ENCODE measurements at regions not wholly inside any gene's neighbourhood (a gene's known extent, or its start where the extent isn't known, plus 50 kb on each side); places are given as distances from the start of the nearest gene placed in this dataset.

DNA sequence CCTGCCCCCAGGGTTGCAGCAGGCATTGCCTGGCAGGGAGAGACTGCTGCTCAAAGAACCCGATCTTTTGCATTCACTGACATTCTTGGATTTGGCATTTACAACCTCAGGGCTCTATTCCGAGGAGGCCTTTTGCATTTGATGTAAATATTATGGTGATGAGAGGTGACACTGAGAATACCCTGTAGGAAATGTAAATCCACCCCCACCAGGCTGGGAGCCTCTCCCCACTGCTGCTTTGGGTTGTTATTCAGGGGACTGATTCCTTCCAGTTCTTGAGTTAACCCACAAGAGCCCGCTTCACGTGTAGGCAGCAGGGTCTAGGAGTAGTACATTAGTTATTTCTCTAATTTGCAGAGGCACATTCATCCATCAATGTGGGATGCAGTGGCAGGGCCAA, 55.5 kb upstream of the ARAP3 start:
- Histone ChIP-seq H2BK15ac (ENCODE audit: low read depth, poor library complexity, severe bottlenecking) (no peak overlapping the region), H3K9ac (ENCODE audit: low read length) (no peak overlapping the region), H3K4me1 (ENCODE audit: control insufficient read depth, insufficient read depth, low read depth, low read length) (no peaks in the 10 kb centered on the region), H3K9me3 (ENCODE audit: control insufficient read depth, low read length) (no peaks in the 10 kb centered on the region), H3K4me3 (ENCODE audit: insufficient read depth in 1 of 2, low read depth in 1 of 2, low read length in 2 of 2) (no peak overlapping the region), H3K4me2 (ENCODE audit: low read length, poor library complexity, severe bottlenecking) (no peak overlapping the region), H3K18ac (ENCODE audit: low read depth in 1 of 2, low read length in 2 of 2) (no peak overlapping the region), H3K79me1 (replicated peaks; ENCODE audit: low read length, poor library complexity, severe bottlenecking) (no peaks in the 10 kb centered on the region), H3K27ac (ENCODE audit: low read length, poor library complexity, severe bottlenecking) (no peak overlapping the region), H4K8ac (ENCODE audit: low read length) (no peak overlapping the region), H3K23ac (ENCODE audit: low read length in 2 of 2) (no peak overlapping the region), H2AFZ (ENCODE audit: low read depth, low read length) (no peak overlapping the region), H3K14ac (ENCODE audit: low read length in 2 of 2) (no peak overlapping the region), H2AK5ac (ENCODE audit: low read length, severe bottlenecking) (no peak overlapping the region), H3K27me3 (ENCODE audit: control insufficient read depth in 1 of 2, insufficient read depth in 1 of 2, low read length in 2 of 2) (peaks cover 53 to 80% of the 10 kb centered on the region in 2 experiments), H2BK5ac (ENCODE audit: low read depth, low read length, poor library complexity, severe bottlenecking) (no peak overlapping the region), H3K4ac (ENCODE audit: low read depth in 1 of 2, low read length in 2 of 2) (no peak overlapping the region), H2BK120ac (ENCODE audit: low read depth, low read length) (no peak overlapping the region), H2BK12ac (ENCODE audit: low read length in 2 of 2) (no peak overlapping the region), H3K36me3 (ENCODE audit: control insufficient read depth in 1 of 2, insufficient read depth in 2 of 2, low read depth in 1 of 2, low read length in 2 of 2) (no peaks in the 10 kb centered on the region), H4K91ac (ENCODE audit: low read length) (no peak overlapping the region)
- WGBS = 47% methylated on average over 4 of the region's 4 CpGs
- DNase-seq = no peak

DNA sequence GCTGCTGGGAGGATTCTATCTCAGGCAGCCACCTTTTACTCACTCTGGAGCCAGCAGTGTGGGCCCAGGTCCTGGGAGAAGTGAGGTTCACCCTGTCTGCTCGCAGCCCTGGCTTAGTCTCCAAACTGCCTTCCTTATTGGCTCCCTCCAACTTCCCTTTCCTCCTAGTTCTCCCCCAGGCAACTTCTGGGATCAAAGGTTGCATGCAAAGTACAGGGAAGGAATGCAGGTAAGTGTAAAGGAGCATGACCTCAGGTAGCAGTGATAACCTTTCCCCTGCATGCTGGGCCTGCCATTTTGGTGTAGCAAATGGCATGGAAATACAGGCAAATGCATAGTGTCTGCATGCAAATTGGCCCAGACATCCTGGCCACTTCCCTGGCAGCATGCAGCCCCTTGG, 53.8 kb upstream of the ARAP3 start:
- no peak overlapping the region for H2BK120ac ChIP-seq (ENCODE audit: low read depth, low read length)
- no peak overlapping the region for H4K8ac ChIP-seq (ENCODE audit: low read length)
- no peak overlapping the region for H4K91ac ChIP-seq (ENCODE audit: low read length)
- H3K4me2 ChIP-seq (ENCODE audit: low read length, poor library complexity, severe bottlenecking) = no peak overlapping the region
- no peak overlapping the region for H2AK5ac ChIP-seq (ENCODE audit: low read length, severe bottlenecking)
- H3K9me3 ChIP-seq (ENCODE audit: control insufficient read depth, low read length) = no peaks in the 10 kb centered on the region
- no peak overlapping the region for H2BK5ac ChIP-seq (ENCODE audit: low read depth, low read length, poor library complexity, severe bottlenecking)
- H2AFZ ChIP-seq (ENCODE audit: low read depth, low read length) = no peak overlapping the region
- no peaks in the 10 kb centered on the region for H3K4me1 ChIP-seq (ENCODE audit: control insufficient read depth, insufficient read depth, low read depth, low read length)
- no peak overlapping the region for H3K4ac ChIP-seq (ENCODE audit: low read depth in 1 of 2, low read length in 2 of 2)
- H2BK12ac ChIP-seq (ENCODE audit: low read length in 2 of 2) = no peak overlapping the region
- no peaks in the 10 kb centered on the region for H3K79me1 ChIP-seq (replicated peaks; ENCODE audit: low read length, poor library complexity, severe bottlenecking)
- no peak for DNase-seq
- H3K9ac ChIP-seq (ENCODE audit: low read length) = no peak overlapping the region
- no peak overlapping the region for H3K4me3 ChIP-seq (ENCODE audit: insufficient read depth in 1 of 2, low read depth in 1 of 2, low read length in 2 of 2)
- peaks cover 49 to 80% of the 10 kb centered on the region in 2 experiments for H3K27me3 ChIP-seq (ENCODE audit: control insufficient read depth in 1 of 2, insufficient read depth in 1 of 2, low read length in 2 of 2)
- no peak overlapping the region for H3K23ac ChIP-seq (ENCODE audit: low read length in 2 of 2)
- H3K18ac ChIP-seq (ENCODE audit: low read depth in 1 of 2, low read length in 2 of 2) = no peak overlapping the region
- 29% methylated on average over 1 of the region's 1 CpG for WGBS
- H3K27ac ChIP-seq (ENCODE audit: low read length, poor library complexity, severe bottlenecking) = no peak overlapping the region
- H2BK15ac ChIP-seq (ENCODE audit: low read depth, poor library complexity, severe bottlenecking) = no peak overlapping the region
- H3K36me3 ChIP-seq (ENCODE audit: control insufficient read depth in 1 of 2, insufficient read depth in 2 of 2, low read depth in 1 of 2, low read length in 2 of 2) = no peaks in the 10 kb centered on the region
- no peak overlapping the region for H3K14ac ChIP-seq (ENCODE audit: low read length in 2 of 2)

DNA sequence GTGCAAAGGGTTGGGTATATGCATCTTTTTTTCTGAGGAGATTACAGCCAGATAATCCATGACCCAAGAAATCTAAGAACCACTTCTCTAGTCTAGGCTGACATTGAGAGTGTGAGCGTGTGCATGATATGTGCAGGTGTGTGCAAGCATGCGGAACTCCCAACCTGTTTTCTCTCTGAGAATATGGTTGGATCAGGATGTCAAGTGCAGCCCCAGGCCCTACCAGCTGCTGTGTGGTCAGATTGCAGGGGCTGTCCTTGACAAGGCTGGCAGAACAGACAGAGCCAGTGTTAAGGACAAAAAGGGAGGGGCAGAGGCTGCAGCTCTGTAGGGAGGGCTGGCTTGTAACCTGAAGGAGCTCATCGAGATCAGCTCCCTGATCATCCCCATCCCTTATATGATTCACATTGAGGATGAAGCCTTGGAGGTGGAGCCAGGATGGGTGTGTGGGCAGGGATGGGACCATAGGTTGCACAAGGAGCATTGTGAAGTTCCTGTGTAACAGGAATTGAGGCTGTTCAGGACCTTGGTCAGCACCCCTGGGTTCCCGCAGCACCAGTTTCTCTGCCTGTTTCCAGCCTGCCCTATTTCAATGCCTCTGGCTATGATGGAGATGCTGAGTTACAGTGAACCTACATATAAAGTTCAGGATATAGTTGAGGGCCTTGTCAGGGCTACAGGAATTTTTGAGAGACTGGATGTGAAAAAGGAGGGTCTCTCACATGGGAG, 52.6 kb upstream of the ARAP3 start:
- H3K14ac ChIP-seq (ENCODE audit: low read length in 2 of 2) = no peak overlapping the region
- H2BK5ac ChIP-seq (ENCODE audit: low read depth, low read length, poor library complexity, severe bottlenecking) = no peak overlapping the region
- WGBS = 62% methylated on average over 3 of the region's 4 CpGs
- no peak overlapping the region for H4K91ac ChIP-seq (ENCODE audit: low read length)
- H3K79me1 ChIP-seq (replicated peaks; ENCODE audit: low read length, poor library complexity, severe bottlenecking) = no peaks in the 10 kb centered on the region
- H3K36me3 ChIP-seq (ENCODE audit: control insufficient read depth in 1 of 2, insufficient read depth in 2 of 2, low read depth in 1 of 2, low read length in 2 of 2) = no peaks in the 10 kb centered on the region
- H3K4me2 ChIP-seq (ENCODE audit: low read length, poor library complexity, severe bottlenecking) = no peak overlapping the region
- H3K23ac ChIP-seq (ENCODE audit: low read length in 2 of 2) = no peak overlapping the region
- H3K4ac ChIP-seq (ENCODE audit: low read depth in 1 of 2, low read length in 2 of 2) = no peak overlapping the region
- no peak overlapping the region for H3K4me3 ChIP-seq (ENCODE audit: insufficient read depth in 1 of 2, low read depth in 1 of 2, low read length in 2 of 2)
- no peaks in the 10 kb centered on the region for H3K4me1 ChIP-seq (ENCODE audit: control insufficient read depth, insufficient read depth, low read depth, low read length)
- no peak overlapping the region for H2BK12ac ChIP-seq (ENCODE audit: low read length in 2 of 2)
- peak; percentile 65 for DNase-seq
- H3K9me3 ChIP-seq (ENCODE audit: control insufficient read depth, low read length) = no peaks in the 10 kb centered on the region
- no peak overlapping the region for H3K9ac ChIP-seq (ENCODE audit: low read length)
- peaks cover 57 to 87% of the 10 kb centered on the region in 2 experiments for H3K27me3 ChIP-seq (ENCODE audit: control insufficient read depth in 1 of 2, insufficient read depth in 1 of 2, low read length in 2 of 2)
- H2AFZ ChIP-seq (ENCODE audit: low read depth, low read length) = no peak overlapping the region
- no peak overlapping the region for H2BK120ac ChIP-seq (ENCODE audit: low read depth, low read length)
- no peak overlapping the region for H2AK5ac ChIP-seq (ENCODE audit: low read length, severe bottlenecking)
- no peak overlapping the region for H4K8ac ChIP-seq (ENCODE audit: low read length)
- no peak overlapping the region for H3K27ac ChIP-seq (ENCODE audit: low read length, poor library complexity, severe bottlenecking)
- H2BK15ac ChIP-seq (ENCODE audit: low read depth, poor library complexity, severe bottlenecking) = no peak overlapping the region
- H3K18ac ChIP-seq (ENCODE audit: low read depth in 1 of 2, low read length in 2 of 2) = no peak overlapping the region

DNA sequence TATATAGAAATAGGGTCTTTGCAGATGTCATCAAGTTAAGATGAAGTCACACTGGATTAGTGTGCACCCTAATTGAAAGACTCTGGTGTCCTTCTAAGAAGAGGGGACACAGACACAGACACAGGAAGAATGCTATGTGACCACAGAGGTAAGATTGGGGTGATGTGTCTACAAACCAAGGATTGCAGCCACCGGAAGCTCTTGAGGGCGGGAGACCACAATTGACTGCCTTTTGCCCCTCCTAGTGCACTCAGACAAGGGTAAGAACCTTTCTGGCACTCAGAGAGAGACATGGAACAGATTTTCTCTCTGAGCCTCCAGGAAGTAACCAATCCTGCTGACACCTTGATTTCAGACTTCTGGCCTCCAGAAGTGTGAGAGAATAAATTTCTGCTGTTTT, 51.2 kb upstream of the ARAP3 start:
- Histone ChIP-seq H3K27ac (ENCODE audit: low read length, poor library complexity, severe bottlenecking) (no peak overlapping the region), H3K18ac (ENCODE audit: low read depth in 1 of 2, low read length in 2 of 2) (no peak overlapping the region), H3K4me3 (ENCODE audit: insufficient read depth in 1 of 2, low read depth in 1 of 2, low read length in 2 of 2) (no peak overlapping the region)

More for the DNA sequence above, 51.2 kb upstream of the ARAP3 start:
- H2AK5ac ChIP-seq (ENCODE audit: low read length, severe bottlenecking) = no peak overlapping the region
- no peak overlapping the region for H2BK15ac ChIP-seq (ENCODE audit: low read depth, poor library complexity, severe bottlenecking)
- no peak overlapping the region for H3K14ac ChIP-seq (ENCODE audit: low read length in 2 of 2)
- no peak overlapping the region for H2BK12ac ChIP-seq (ENCODE audit: low read length in 2 of 2)
- no peak overlapping the region for H2BK5ac ChIP-seq (ENCODE audit: low read depth, low read length, poor library complexity, severe bottlenecking)
- no peaks in the 10 kb centered on the region for H3K9me3 ChIP-seq (ENCODE audit: control insufficient read depth, low read length)
- no peak overlapping the region for H4K8ac ChIP-seq (ENCODE audit: low read length)
- no peak for DNase-seq
- no peak overlapping the region for H3K4me2 ChIP-seq (ENCODE audit: low read length, poor library complexity, severe bottlenecking)
- H2AFZ ChIP-seq (ENCODE audit: low read depth, low read length) = no peak overlapping the region
- H2BK120ac ChIP-seq (ENCODE audit: low read depth, low read length) = no peak overlapping the region
- no peak overlapping the region for H3K4ac ChIP-seq (ENCODE audit: low read depth in 1 of 2, low read length in 2 of 2)
- no peaks in the 10 kb centered on the region for H3K79me1 ChIP-seq (replicated peaks; ENCODE audit: low read length, poor library complexity, severe bottlenecking)
- no peaks in the 10 kb centered on the region for H3K36me3 ChIP-seq (ENCODE audit: control insufficient read depth in 1 of 2, insufficient read depth in 2 of 2, low read depth in 1 of 2, low read length in 2 of 2)
- 50% methylated on average over 2 of the region's 2 CpGs for WGBS
- H3K23ac ChIP-seq (ENCODE audit: low read length in 2 of 2) = no peak overlapping the region
- peaks cover 65 to 83% of the 10 kb centered on the region in 2 experiments for H3K27me3 ChIP-seq (ENCODE audit: control insufficient read depth in 1 of 2, insufficient read depth in 1 of 2, low read length in 2 of 2)
- H4K91ac ChIP-seq (ENCODE audit: low read length) = no peak overlapping the region
- H3K9ac ChIP-seq (ENCODE audit: low read length) = no peak overlapping the region
- H3K4me1 ChIP-seq (ENCODE audit: control insufficient read depth, insufficient read depth, low read depth, low read length) = no peaks in the 10 kb centered on the region

Measured in mesenchymal stem cell (in vitro differentiated cells and primary cell).